GM10266 (cell line): ENCODE measurements at regions not wholly inside any gene's neighbourhood (a gene's known extent, or its start where the extent isn't known, plus 50 kb on each side); places are given as distances from the start of the nearest gene placed in this dataset.

ENCODE experiments used
- DNase-seq: peaks from one replicate; pipeline ENCODE4 v3.0.0; 2012; ENCODE audit errors: extremely low spot score
- TF ChIP-seq, protein P1 (sequence below): IDR thresholded peaks from 2 replicates; pipeline ENCODE4 v1.5.1; 2012; ENCODE audit warnings: mild to moderate bottlenecking, low read depth; ENCODE audit not compliant: control insufficient read depth, insufficient read depth; ENCODE audit errors: missing control alignments

DNA sequence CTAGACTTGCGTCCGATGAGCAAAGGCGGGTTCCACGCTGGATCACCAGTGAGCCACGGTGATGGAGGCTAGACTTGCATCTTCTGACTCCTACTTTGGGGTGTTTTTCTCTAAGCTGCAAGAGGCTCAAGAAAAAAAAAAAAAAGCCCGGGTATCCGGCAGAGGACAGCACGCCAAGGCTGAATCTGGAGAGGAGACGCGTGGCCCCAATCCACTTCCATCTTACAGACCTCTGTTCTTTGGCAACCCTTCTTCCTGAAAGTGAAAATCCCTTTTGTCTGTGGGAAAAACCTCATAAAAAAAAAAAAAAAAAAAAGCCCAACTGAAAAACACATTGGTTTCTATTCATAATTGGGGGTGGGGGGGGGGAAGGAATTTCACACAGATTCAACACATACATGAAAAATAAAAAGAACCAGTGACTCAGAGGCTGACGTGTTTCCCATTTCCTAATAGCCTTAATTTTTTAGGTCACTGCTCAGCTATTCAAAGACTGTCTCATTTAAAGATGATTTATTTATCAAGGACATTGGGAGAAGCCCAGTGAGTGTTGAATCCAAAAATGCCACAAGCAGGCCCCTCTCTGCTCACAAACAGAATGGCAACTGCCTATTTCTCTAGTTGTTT, 258.3 kb downstream of the FOXL1 start:
- TF ChIP-seq, protein P1, sequence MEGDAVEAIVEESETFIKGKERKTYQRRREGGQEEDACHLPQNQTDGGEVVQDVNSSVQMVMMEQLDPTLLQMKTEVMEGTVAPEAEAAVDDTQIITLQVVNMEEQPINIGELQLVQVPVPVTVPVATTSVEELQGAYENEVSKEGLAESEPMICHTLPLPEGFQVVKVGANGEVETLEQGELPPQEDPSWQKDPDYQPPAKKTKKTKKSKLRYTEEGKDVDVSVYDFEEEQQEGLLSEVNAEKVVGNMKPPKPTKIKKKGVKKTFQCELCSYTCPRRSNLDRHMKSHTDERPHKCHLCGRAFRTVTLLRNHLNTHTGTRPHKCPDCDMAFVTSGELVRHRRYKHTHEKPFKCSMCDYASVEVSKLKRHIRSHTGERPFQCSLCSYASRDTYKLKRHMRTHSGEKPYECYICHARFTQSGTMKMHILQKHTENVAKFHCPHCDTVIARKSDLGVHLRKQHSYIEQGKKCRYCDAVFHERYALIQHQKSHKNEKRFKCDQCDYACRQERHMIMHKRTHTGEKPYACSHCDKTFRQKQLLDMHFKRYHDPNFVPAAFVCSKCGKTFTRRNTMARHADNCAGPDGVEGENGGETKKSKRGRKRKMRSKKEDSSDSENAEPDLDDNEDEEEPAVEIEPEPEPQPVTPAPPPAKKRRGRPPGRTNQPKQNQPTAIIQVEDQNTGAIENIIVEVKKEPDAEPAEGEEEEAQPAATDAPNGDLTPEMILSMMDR = no peak
- no peak for DNase-seq

DNA sequence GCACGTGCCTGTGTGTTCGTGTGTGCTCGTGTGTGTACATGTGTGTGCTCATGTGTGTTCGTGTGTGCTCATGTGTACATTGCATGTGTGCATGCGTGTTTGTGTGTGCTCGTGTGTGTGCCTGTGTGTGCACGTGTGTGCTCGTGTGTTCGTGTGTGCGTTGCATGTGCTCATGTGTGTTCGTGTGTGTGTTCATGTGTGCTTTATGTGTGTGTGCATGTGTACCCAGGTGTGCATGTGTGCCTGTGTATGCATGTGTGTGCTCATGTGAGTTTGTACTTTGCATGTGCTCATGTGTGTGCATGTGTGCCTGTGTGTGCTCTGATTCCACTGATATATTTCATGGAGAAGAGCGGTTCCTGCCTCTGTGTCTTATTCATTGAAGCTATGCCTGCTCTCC, 265.5 kb downstream of the FOXL1 start:
- TF ChIP-seq, protein P1 = no peak
- DNase-seq = no peak

DNA sequence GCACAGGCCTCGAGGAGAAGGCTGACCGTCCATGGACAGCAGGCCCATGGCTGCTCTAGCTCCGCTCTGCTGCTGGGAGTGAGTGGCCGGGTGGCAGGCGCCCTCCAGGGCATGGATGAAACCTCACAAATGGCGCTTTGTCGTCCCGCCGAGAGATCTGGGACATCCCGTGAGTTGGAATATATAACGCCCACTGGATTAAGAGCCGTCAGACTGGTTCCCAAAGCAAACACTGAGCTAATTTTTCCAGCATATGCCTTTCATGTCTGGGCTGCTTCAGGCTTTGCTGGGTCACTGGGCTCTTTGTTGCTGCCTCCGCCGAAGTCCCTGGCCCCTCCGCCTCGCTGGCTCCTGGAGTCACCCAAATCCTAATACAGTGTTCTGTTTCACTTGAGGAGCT, 266.3 kb downstream of the FOXL1 start:
- DNase-seq = no peak
- TF ChIP-seq, protein P1 = no peak

DNA sequence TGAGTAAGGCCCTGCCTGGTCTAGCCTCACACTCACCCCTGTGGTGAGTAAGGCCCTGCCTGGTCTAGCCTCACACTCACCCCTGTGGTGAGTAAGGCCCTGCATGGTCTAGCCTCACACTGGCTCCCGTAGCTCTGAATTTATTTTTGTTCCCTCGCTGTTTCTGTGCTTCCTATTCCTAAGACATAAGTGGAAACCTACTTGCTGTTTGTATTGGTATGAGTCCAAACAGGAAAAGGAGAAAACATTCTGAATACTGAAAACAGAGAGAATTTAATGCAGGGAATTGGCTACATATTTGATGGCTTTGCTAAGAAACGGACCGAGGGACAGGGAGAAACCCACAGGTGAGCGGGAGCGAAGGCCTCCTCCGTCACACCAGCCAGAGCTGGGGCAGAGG, 267.8 kb downstream of the FOXL1 start:
- no peak for DNase-seq
- TF ChIP-seq, protein P1 = no peak

DNA sequence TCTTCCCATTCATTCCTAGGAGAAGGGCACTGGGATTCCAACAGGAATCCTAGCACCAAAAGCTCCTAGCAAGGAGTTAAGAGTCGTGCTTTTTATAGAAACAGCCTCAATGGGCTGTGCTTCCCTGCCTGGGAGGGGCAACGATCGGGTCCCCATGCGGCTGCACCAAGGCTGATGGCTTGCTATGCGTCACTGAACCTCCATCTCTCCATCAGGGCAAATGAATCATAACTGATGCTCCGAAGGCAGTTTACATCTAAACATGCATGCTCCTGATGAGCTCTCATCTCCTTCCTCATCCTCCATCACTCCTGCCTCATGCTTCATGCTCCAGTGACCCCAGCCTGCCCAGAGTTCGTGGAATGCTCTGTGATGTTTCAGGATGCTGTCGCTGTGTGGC, 270.5 kb downstream of the FOXL1 start:
- TF ChIP-seq, protein P1 = no peak
- no peak for DNase-seq

DNA sequence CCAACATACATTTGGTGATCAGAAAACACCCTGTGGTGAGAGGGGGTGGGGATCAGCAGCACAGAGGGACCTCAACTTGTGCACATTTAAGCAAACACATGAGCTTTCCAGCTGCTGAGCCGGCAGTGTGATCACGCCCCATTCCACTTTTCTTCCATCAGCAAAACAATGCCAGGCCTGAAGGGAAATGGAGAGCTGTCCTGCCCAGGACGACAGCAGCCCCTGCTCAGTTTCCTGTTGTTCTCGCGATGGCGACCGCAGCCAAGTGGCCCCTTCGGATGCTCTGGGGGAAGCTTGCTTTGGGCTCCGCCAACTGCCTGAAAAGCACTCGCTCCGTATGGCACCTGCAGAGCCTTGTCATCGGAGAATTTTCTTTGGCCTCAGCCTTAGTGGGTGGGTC, 272.3 kb downstream of the FOXL1 start:
- DNase-seq = no peak
- TF ChIP-seq, protein P1 = no peak

DNA sequence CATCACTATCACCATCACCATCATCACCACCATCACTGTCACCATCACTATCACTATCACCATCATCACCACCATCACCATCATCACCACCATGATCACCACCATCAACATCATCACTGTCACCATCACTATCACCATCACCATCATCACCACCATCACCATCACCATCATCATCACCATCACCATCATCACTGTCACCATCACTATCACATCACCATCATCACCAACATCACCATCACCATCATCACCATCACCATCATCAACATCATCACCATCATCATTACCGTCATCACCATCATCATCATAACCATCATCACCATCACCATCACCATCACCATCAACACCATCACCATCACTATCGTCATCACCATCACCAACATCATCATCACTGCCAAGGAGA, 273.8 kb downstream of the FOXL1 start:
- TF ChIP-seq, protein P1 = no peak
- no peak for DNase-seq
